ENCODE measurements at regions not wholly inside any gene's neighbourhood (a gene's known extent, or its start where the extent isn't known, plus 50 kb on each side); places are given as distances from the start of the nearest gene placed in this dataset.
A peak's percentile ranks its signal among the peaks of the same experiment; 100 is the strongest.

DNA sequence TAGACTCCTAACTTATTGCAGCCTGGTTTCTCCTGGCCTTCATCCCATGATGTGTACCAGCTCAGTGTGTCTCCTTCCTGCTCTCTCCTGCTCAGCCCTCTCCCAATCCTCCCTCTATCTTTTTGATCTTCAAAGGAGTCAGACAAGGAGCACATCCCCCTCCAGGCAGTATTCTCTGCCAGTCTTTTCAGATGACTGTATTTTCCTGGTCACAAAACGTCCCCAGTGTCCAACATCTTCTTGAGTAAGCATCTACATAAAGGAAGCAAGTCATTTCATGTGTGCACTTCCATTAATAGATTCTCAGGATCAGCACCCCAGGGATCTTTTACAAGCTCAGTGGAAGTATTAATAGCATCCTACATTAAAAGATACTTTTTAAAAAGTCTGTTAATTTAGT, 148.9 kb upstream of the THBS1 start:
- no peaks in the 10 kb centered on the region for H3K36me3 ChIP-seq (ENCODE audit: insufficient read depth, low read length)
- no peaks in the 10 kb centered on the region for H3K9me2 ChIP-seq (replicated peaks; ENCODE audit: insufficient read depth, low read length)
- no peak overlapping the region for H3K27ac ChIP-seq (ENCODE audit: low read length)
- no peaks in the 10 kb centered on the region for H3K4me1 ChIP-seq (ENCODE audit: low read length)
- no peaks in the 10 kb centered on the region for H3K27me3 ChIP-seq (ENCODE audit: low read length)
- peak; percentile 16 for DNase-seq
- H3K4me2 ChIP-seq (ENCODE audit: low read depth, low read length, poor library complexity, severe bottlenecking): no peak overlapping the region
- H2AFZ ChIP-seq (ENCODE audit: low read length): no peak overlapping the region
- no peaks in the 10 kb centered on the region for H4K20me1 ChIP-seq (ENCODE audit: insufficient read depth, low read depth, low read length)
- H3K4me3 ChIP-seq (ENCODE audit: low read length): no peak overlapping the region
- H3K9ac ChIP-seq (ENCODE audit: low read length): no peak overlapping the region
- no peaks in the 10 kb centered on the region for H3K9me3 ChIP-seq (ENCODE audit: low read length)
- no peaks in the 10 kb centered on the region for H3K79me2 ChIP-seq (ENCODE audit: low read length)

DNA sequence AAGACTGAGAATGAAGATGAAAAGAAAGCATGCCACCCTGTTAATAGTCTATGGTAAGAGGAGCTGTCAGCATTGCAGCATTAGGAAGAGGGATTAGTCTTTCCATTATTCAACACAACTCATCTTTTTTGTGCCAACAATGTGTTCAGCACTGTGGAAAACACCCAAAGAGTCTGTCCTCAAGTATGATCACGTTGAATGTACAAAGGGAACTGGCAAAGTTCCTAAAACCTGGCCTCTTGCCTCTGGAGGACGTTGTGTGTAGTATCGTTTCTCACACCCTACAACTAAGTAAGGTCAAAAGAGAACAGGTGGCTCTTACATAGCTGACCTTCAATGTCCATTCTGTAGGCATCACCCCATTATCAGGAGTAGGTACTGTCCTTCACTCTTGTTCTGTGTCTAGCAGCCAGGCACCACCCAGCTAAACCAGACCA, 147.9 kb upstream of the THBS1 start:
- Histone ChIP-seq H3K9me2 (replicated peaks; ENCODE audit: insufficient read depth, low read length) (no peaks in the 10 kb centered on the region), H4K20me1 (ENCODE audit: insufficient read depth, low read depth, low read length) (no peaks in the 10 kb centered on the region), H3K4me3 (ENCODE audit: low read length) (no peak overlapping the region), H3K27ac (ENCODE audit: low read length) (no peak overlapping the region), H3K4me1 (ENCODE audit: low read length) (no peaks in the 10 kb centered on the region), H3K4me2 (ENCODE audit: low read depth, low read length, poor library complexity, severe bottlenecking) (no peak overlapping the region), H3K27me3 (ENCODE audit: low read length) (no peaks in the 10 kb centered on the region), H3K9me3 (ENCODE audit: low read length) (no peaks in the 10 kb centered on the region), H2AFZ (ENCODE audit: low read length) (no peak overlapping the region), H3K79me2 (ENCODE audit: low read length) (no peaks in the 10 kb centered on the region), H3K9ac (ENCODE audit: low read length) (no peak overlapping the region), H3K36me3 (ENCODE audit: insufficient read depth, low read length) (no peaks in the 10 kb centered on the region)
- no peak for DNase-seq

DNA sequence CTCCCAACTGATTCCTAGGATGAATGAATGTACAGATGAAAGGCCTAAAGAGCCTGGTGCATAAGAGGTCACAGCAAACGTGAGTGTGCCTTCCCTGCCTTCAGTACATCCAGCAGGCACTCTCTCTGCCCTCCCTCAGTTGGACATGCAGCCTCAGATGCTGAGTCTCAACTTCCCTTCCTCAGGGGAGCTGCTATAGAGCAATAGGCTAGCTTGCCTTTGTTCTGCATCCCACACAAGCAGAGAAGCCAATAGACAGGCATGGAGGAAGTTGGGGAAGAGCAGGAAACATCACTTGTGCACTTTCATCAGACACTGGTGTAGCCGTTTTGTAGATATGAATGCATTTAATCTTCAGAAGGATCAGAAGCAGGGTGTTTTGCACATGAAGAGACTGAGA, 147.5 kb upstream of the THBS1 start:
- Histone ChIP-seq H3K27ac (ENCODE audit: low read length) (no peak overlapping the region), H3K36me3 (ENCODE audit: insufficient read depth, low read length) (no peaks in the 10 kb centered on the region), H3K9me3 (ENCODE audit: low read length) (no peaks in the 10 kb centered on the region), H3K27me3 (ENCODE audit: low read length) (no peaks in the 10 kb centered on the region), H3K4me1 (ENCODE audit: low read length) (no peaks in the 10 kb centered on the region), H4K20me1 (ENCODE audit: insufficient read depth, low read depth, low read length) (no peaks in the 10 kb centered on the region), H3K79me2 (ENCODE audit: low read length) (no peaks in the 10 kb centered on the region), H3K4me3 (ENCODE audit: low read length) (no peak overlapping the region), H3K9me2 (replicated peaks; ENCODE audit: insufficient read depth, low read length) (no peaks in the 10 kb centered on the region), H3K4me2 (ENCODE audit: low read depth, low read length, poor library complexity, severe bottlenecking) (no peak overlapping the region), H2AFZ (ENCODE audit: low read length) (no peak overlapping the region), H3K9ac (ENCODE audit: low read length) (no peak overlapping the region)
- no peak for DNase-seq

DNA sequence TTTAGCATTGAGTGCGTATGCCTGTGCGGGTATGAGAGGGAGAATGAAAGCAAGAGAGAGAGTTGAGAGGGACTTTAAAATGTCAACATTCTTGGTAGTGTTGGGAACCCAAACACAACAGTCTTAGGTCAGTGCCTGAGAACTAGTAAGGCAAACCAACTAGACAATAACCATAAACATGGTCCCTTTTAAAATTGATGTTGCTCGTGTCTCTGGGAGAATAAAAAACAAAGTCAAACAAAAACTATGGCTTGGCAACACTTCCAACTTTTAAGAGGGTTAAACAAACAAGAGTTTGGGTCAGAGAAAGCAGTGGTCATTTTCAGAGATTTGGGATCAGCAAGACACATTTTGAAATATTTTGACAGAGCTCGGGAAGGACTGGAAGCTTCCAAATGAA, 146.7 kb upstream of the THBS1 start:
- H4K20me1 ChIP-seq (ENCODE audit: insufficient read depth, low read depth, low read length): no peaks in the 10 kb centered on the region
- no peak overlapping the region for H3K4me2 ChIP-seq (ENCODE audit: low read depth, low read length, poor library complexity, severe bottlenecking)
- H3K27me3 ChIP-seq (ENCODE audit: low read length): no peaks in the 10 kb centered on the region
- H3K36me3 ChIP-seq (ENCODE audit: insufficient read depth, low read length): no peaks in the 10 kb centered on the region
- H3K4me1 ChIP-seq (ENCODE audit: low read length): no peaks in the 10 kb centered on the region
- H3K9me3 ChIP-seq (ENCODE audit: low read length): no peaks in the 10 kb centered on the region
- no peak overlapping the region for H3K27ac ChIP-seq (ENCODE audit: low read length)
- DNase-seq: peak; percentile 1
- no peak overlapping the region for H2AFZ ChIP-seq (ENCODE audit: low read length)
- H3K9me2 ChIP-seq (replicated peaks; ENCODE audit: insufficient read depth, low read length): no peaks in the 10 kb centered on the region
- no peak overlapping the region for H3K9ac ChIP-seq (ENCODE audit: low read length)
- H3K79me2 ChIP-seq (ENCODE audit: low read length): no peaks in the 10 kb centered on the region
- no peak overlapping the region for H3K4me3 ChIP-seq (ENCODE audit: low read length)

DNA sequence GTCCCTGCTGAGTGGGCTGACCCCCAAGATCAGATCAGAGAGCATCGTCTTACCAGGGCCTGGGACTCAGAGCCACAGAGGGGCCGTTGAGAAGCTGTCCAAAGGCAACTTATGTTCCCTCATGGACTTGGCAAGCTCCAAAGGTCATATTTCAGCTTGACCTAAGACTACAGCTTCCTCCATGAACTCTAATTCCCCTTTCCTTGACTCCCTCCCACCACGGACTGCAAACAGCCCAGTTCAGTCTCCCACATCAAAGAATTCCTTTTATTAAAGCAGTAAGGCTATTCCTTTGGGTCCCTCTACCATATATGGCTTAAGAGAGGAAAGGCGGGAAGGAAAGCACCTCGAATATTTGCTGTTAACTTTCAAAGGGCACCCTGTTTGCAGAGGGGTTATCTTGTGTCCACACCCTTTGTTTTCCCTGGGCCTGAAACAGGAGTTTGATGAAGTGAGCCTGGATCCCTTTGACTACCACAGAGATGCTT, 146.1 kb upstream of the THBS1 start:
- DNase-seq: peak; percentile 5
- no peak overlapping the region for H2AFZ ChIP-seq (ENCODE audit: low read length)
- H3K79me2 ChIP-seq (ENCODE audit: low read length): no peaks in the 10 kb centered on the region
- no peak overlapping the region for H3K9ac ChIP-seq (ENCODE audit: low read length)
- H3K36me3 ChIP-seq (ENCODE audit: insufficient read depth, low read length): no peaks in the 10 kb centered on the region
- no peaks in the 10 kb centered on the region for H4K20me1 ChIP-seq (ENCODE audit: insufficient read depth, low read depth, low read length)
- H3K4me1 ChIP-seq (ENCODE audit: low read length): no peaks in the 10 kb centered on the region
- no peaks in the 10 kb centered on the region for H3K27me3 ChIP-seq (ENCODE audit: low read length)
- H3K27ac ChIP-seq (ENCODE audit: low read length): no peak overlapping the region
- H3K9me2 ChIP-seq (replicated peaks; ENCODE audit: insufficient read depth, low read length): no peaks in the 10 kb centered on the region
- no peak overlapping the region for H3K4me2 ChIP-seq (ENCODE audit: low read depth, low read length, poor library complexity, severe bottlenecking)
- no peak overlapping the region for H3K4me3 ChIP-seq (ENCODE audit: low read length)
- H3K9me3 ChIP-seq (ENCODE audit: low read length): no peaks in the 10 kb centered on the region

DNA sequence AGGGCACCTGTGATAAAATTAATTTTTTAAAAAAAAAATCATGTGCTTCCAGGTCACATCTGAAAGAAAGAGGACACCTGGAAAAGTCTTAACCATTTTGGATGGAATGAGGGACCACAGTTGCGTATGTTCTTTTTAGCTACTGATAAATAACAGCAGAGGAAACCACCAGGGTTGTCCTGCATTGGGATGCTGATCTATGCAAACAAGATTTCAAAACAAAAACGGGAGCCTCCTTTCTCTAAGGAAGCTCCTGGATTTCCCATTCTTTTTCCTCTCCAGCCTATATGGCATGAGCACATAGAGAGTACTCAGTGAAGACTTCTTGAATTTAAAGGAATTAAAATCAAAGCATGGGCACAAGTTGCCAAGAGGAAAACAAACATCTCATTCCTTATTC, 145.6 kb upstream of the THBS1 start:
- Histone ChIP-seq H3K4me1 (ENCODE audit: low read length) (no peaks in the 10 kb centered on the region), H3K79me2 (ENCODE audit: low read length) (no peaks in the 10 kb centered on the region), H3K9me2 (replicated peaks; ENCODE audit: insufficient read depth, low read length) (no peaks in the 10 kb centered on the region), H3K4me3 (ENCODE audit: low read length) (no peak overlapping the region), H3K9me3 (ENCODE audit: low read length) (no peaks in the 10 kb centered on the region), H3K27me3 (ENCODE audit: low read length) (no peaks in the 10 kb centered on the region), H3K9ac (ENCODE audit: low read length) (no peak overlapping the region), H4K20me1 (ENCODE audit: insufficient read depth, low read depth, low read length) (no peaks in the 10 kb centered on the region), H3K4me2 (ENCODE audit: low read depth, low read length, poor library complexity, severe bottlenecking) (no peak overlapping the region), H2AFZ (ENCODE audit: low read length) (no peak overlapping the region), H3K27ac (ENCODE audit: low read length) (no peak overlapping the region), H3K36me3 (ENCODE audit: insufficient read depth, low read length) (no peaks in the 10 kb centered on the region)
- no peak for DNase-seq

GRCh38 chr15:39438260-39438659, 142.6 kb upstream of the THBS1 start:
- no peaks in the 10 kb centered on the region for H3K9me3 ChIP-seq (ENCODE audit: low read length)
- H3K4me1 ChIP-seq (ENCODE audit: low read length): no peaks in the 10 kb centered on the region
- H3K27ac ChIP-seq (ENCODE audit: low read length): no peak overlapping the region
- no peak for DNase-seq
- H3K4me2 ChIP-seq (ENCODE audit: low read depth, low read length, poor library complexity, severe bottlenecking): no peak overlapping the region
- H3K27me3 ChIP-seq (ENCODE audit: low read length): no peaks in the 10 kb centered on the region
- no peaks in the 10 kb centered on the region for H3K36me3 ChIP-seq (ENCODE audit: insufficient read depth, low read length)
- H3K9ac ChIP-seq (ENCODE audit: low read length): no peak overlapping the region
- H3K79me2 ChIP-seq (ENCODE audit: low read length): no peaks in the 10 kb centered on the region
- no peak overlapping the region for H3K4me3 ChIP-seq (ENCODE audit: low read length)
- H4K20me1 ChIP-seq (ENCODE audit: insufficient read depth, low read depth, low read length): no peaks in the 10 kb centered on the region
- no peak overlapping the region for H2AFZ ChIP-seq (ENCODE audit: low read length)
- H3K9me2 ChIP-seq (replicated peaks; ENCODE audit: insufficient read depth, low read length): no peaks in the 10 kb centered on the region

DNA sequence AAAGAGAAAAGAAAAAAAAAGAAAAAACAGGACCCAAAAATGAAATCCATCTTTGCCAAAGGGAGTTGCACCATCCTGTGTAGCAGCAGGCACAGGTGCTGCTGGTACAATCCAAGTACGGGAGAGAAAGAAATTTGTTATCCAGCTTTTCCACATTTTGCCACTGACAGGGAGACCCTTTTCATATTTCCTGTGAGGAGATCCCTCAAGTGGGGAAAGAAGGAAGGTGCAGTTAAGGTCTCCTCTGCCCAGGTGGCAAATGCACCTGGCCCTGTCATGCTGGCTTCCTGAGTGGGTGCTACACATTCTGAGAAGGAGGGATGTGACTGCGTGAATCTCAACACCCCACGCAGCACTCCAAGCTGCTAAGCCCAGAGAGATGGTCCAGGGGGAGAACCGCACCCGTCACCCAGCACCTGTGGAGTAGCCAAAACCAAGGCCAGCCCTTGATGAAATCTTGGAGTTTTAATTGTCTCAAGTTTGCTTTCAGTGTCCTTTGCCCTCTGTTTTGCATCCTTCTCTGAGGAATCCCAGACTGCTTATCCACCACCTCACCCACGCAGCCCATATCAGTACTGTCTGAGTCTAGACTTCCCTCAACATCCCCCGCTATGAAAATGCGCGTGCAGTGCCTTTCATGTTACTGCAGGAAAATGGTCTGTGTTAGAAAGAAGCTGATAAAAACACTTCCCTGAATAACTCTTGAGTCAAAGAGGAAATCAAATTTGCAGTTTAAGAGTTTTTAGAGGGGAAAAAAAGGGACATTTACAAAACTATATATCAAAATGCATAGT, 141.9 kb upstream of the THBS1 start:
- Histone ChIP-seq H3K36me3 (ENCODE audit: insufficient read depth, low read length) (no peaks in the 10 kb centered on the region), H3K4me2 (ENCODE audit: low read depth, low read length, poor library complexity, severe bottlenecking) (no peak overlapping the region), H3K9ac (ENCODE audit: low read length) (no peak overlapping the region), H2AFZ (ENCODE audit: low read length) (no peak overlapping the region), H3K27me3 (ENCODE audit: low read length) (no peaks in the 10 kb centered on the region), H3K27ac (ENCODE audit: low read length) (no peak overlapping the region), H3K4me3 (ENCODE audit: low read length) (no peak overlapping the region), H3K9me3 (ENCODE audit: low read length) (no peaks in the 10 kb centered on the region), H4K20me1 (ENCODE audit: insufficient read depth, low read depth, low read length) (no peaks in the 10 kb centered on the region), H3K79me2 (ENCODE audit: low read length) (no peaks in the 10 kb centered on the region), H3K4me1 (ENCODE audit: low read length) (no peaks in the 10 kb centered on the region), H3K9me2 (replicated peaks; ENCODE audit: insufficient read depth, low read length) (no peaks in the 10 kb centered on the region)
- no peak for DNase-seq

All from Karpas-422 (cell line).